ENCODE measurements at regions not wholly inside any gene's neighbourhood (a gene's known extent, or its start where the extent isn't known, plus 50 kb on each side); places are given as distances from the start of the nearest gene placed in this dataset.

DNA sequence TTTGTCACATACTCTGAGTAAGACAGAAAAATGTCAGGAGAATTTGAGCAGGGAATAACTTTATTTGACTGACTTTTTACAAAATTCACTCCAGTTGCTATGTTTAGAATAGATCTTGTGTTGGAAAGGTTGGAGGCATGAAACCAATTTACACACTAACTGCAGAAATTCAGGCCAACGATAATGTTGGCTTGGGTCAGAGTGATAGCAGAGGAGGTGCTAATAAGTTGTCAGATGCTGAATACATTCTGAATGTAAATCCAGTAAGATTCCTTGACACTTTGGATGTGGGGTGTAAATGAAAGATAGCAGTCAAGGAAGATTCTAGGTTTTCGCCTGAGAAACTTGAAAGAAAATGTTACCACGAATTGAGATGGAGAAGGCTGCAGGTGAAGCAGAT lies 502.5 kb upstream of the GHITM start:
- TF ChIP-seq, protein P1, sequence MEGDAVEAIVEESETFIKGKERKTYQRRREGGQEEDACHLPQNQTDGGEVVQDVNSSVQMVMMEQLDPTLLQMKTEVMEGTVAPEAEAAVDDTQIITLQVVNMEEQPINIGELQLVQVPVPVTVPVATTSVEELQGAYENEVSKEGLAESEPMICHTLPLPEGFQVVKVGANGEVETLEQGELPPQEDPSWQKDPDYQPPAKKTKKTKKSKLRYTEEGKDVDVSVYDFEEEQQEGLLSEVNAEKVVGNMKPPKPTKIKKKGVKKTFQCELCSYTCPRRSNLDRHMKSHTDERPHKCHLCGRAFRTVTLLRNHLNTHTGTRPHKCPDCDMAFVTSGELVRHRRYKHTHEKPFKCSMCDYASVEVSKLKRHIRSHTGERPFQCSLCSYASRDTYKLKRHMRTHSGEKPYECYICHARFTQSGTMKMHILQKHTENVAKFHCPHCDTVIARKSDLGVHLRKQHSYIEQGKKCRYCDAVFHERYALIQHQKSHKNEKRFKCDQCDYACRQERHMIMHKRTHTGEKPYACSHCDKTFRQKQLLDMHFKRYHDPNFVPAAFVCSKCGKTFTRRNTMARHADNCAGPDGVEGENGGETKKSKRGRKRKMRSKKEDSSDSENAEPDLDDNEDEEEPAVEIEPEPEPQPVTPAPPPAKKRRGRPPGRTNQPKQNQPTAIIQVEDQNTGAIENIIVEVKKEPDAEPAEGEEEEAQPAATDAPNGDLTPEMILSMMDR (conservative IDR thresholded peaks at IDR 0.05; ENCODE audit: low read depth, low read length): no peak
- TF ChIP-seq EZH2phosphoT487 (IDR thresholded peaks at IDR 0.05; ENCODE audit: borderline replicate concordance, low read length): no peak

Measured in PC-3 (cell line).